ENCODE measurements at regions not wholly inside any gene's neighbourhood (a gene's known extent, or its start where the extent isn't known, plus 50 kb on each side); places are given as distances from the start of the nearest gene placed in this dataset.

DNA sequence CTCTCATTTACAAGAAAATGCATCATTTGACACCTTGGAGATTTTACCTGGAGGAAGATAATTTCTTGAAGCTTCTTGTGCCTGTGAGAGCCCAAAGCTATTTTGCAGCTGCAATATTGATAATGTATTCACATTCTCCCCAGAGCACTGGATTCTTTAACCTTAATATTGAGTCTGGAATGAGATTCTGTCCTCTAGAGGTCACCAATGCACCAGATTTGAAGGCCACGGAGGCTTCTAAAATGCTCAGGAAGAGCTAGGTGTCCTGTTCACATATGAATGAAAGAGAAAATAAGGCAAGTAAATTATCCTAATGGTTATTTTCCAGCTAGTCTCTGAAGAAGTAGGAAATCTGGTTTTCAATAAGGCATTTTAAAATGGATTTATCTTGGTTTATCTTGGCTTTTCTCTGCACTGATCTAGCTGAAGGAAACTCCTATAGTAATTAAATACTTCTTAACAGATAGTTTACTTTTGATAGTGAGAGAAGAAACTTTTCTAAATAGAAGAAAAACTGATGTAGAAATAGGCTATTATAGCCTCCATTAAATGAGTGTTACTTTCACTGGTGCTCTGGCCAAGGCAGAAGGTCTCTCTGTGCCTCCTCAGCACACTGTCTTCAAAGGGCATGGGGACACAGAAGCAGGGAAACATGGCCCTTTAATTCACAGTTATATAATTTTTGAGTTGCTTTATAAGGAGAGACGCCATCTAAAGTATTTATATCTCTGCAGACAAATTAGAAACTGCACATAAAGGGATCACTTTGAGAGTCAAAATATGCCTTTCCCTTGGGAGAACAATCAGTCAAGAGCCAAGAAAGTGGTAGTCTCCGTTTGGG lies 297.0 kb upstream of the ACTBL2 start:
- WGBS (ENCODE audit: insufficient coverage), result 31% methylated on average over 3 of the region's 3 CpGs
- peak; percentile 56 to 69 (median 57) for DNase-seq
- Histone ChIP-seq H3K4me1 (ENCODE audit: control extremely low read depth in 1 of 4, control insufficient read depth in 4 of 4, insufficient read depth in 4 of 4, low read length in 3 of 4) (no peaks in the 10 kb centered on the region), H3K27ac (ENCODE audit: insufficient read depth in 1 of 2, low read depth in 1 of 2, low read length in 2 of 2, poor library complexity in 1 of 2, severe bottlenecking in 2 of 2) (no peak overlapping the region), H3K27me3 (replicated peaks in 2 of 5; ENCODE audit: control insufficient read depth in 4 of 5, insufficient read depth in 5 of 5, low read length in 4 of 5) (peaks cover 0 to 2% (median 0%) of the 10 kb centered on the region in 5 experiments), H3K36me3 (ENCODE audit: control insufficient read depth in 4 of 4, insufficient read depth in 4 of 4, low read length in 3 of 4) (no peaks in the 10 kb centered on the region), H3K9me3 (ENCODE audit: control extremely low read depth in 1 of 5, control insufficient read depth in 4 of 5, insufficient read depth in 2 of 5, low read depth in 1 of 5, low read length in 4 of 5) (no peaks in the 10 kb centered on the region), H3K4me3 (ENCODE audit: control insufficient read depth in 1 of 7, extremely low read depth in 1 of 7, insufficient read depth in 4 of 7, low read depth in 2 of 7, low read length in 6 of 7) (no peak overlapping the region)
- ChIA-PET CTCF (interaction anchor here (0.6 to 9.6 kb wide), 22 partner anchors 9 to 1602 kb away, joined by 3 to 157 read pairs (median 4); partner anchors contain the start of gene PLK2), POLR2A (no interaction called here)

DNA sequence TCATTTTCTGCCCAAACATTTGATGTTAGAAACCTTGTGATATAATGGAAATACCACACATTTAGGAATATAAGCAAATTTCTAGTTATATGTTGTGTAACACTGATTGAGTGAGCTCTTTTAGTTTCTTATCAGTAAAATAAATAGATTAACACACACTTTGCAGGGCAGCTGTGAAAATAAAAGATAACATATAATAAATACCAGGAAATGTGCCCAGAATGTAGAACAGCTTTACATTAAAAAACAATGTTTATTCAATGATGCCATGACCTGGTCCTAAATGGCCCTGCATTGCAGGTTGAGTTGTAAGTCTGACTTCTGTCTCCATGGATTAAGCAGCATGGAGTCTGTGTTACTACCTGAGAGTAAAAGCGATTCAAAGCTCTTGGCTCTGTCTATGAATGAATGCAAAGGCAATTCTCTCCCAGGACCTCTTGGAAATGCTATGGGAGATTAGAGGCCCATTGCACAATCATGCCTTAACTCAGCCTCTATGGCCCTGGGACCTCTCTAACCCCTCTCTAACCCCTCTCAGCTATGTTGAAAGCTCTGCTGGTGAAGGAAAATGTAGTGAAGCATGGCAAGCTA lies 296.0 kb upstream of the ACTBL2 start:
- H3K4me3 ChIP-seq (ENCODE audit: control insufficient read depth in 1 of 7, extremely low read depth in 1 of 7, insufficient read depth in 4 of 7, low read depth in 2 of 7, low read length in 6 of 7), result no peak overlapping the region
- ChIA-PET POLR2A (no interaction called here), CTCF (interaction anchor here (0.6 to 9.6 kb wide), 20 partner anchors 8 to 1077 kb away, joined by 3 to 157 read pairs (median 4); partner anchors contain the start of gene PLK2)
- no peak overlapping the region for H3K27ac ChIP-seq (ENCODE audit: insufficient read depth in 1 of 2, low read depth in 1 of 2, low read length in 2 of 2, poor library complexity in 1 of 2, severe bottlenecking in 2 of 2)
- WGBS (ENCODE audit: insufficient coverage), result 100% methylated on average over 1 of the region's 1 CpG
- H3K9me3 ChIP-seq (ENCODE audit: control extremely low read depth in 1 of 5, control insufficient read depth in 4 of 5, insufficient read depth in 2 of 5, low read depth in 1 of 5, low read length in 4 of 5), result no peaks in the 10 kb centered on the region
- no peak for DNase-seq
- peaks cover 0 to 4% (median 0%) of the 10 kb centered on the region in 5 experiments for H3K27me3 ChIP-seq (replicated peaks in 2 of 5; ENCODE audit: control insufficient read depth in 4 of 5, insufficient read depth in 5 of 5, low read length in 4 of 5)
- H3K36me3 ChIP-seq (ENCODE audit: control insufficient read depth in 4 of 4, insufficient read depth in 4 of 4, low read length in 3 of 4), result no peaks in the 10 kb centered on the region
- H3K4me1 ChIP-seq (ENCODE audit: control extremely low read depth in 1 of 4, control insufficient read depth in 4 of 4, insufficient read depth in 4 of 4, low read length in 3 of 4), result no peaks in the 10 kb centered on the region

GRCh38 chr5:57777174-57777581 lies 294.6 kb upstream of the ACTBL2 start:
- no peaks in the 10 kb centered on the region for H3K36me3 ChIP-seq (ENCODE audit: control insufficient read depth in 4 of 4, insufficient read depth in 4 of 4, low read length in 3 of 4)
- H3K4me1 ChIP-seq (ENCODE audit: control extremely low read depth in 1 of 4, control insufficient read depth in 4 of 4, insufficient read depth in 4 of 4, low read length in 3 of 4), result no peaks in the 10 kb centered on the region
- 100% methylated on average over 1 of the region's 1 CpG for WGBS (ENCODE audit: insufficient coverage)
- POLR2A ChIA-PET, result no interaction called here
- no peaks in the 10 kb centered on the region for H3K9me3 ChIP-seq (ENCODE audit: control extremely low read depth in 1 of 5, control insufficient read depth in 4 of 5, insufficient read depth in 2 of 5, low read depth in 1 of 5, low read length in 4 of 5)
- H3K27me3 ChIP-seq (replicated peaks in 2 of 5; ENCODE audit: control insufficient read depth in 4 of 5, insufficient read depth in 5 of 5, low read length in 4 of 5), result peaks cover 0 to 4% (median 0%) of the 10 kb centered on the region in 5 experiments
- CTCF ChIA-PET, result interaction anchor here (1.1 to 9.6 kb wide), 11 partner anchors 105 to 1072 kb away, joined by 3 to 157 read pairs (median 4); partner anchors contain the start of gene PLK2
- no peak for DNase-seq
- no peak overlapping the region for H3K4me3 ChIP-seq (ENCODE audit: control insufficient read depth in 1 of 7, extremely low read depth in 1 of 7, insufficient read depth in 4 of 7, low read depth in 2 of 7, low read length in 6 of 7)
- H3K27ac ChIP-seq (ENCODE audit: insufficient read depth in 1 of 2, low read depth in 1 of 2, low read length in 2 of 2, poor library complexity in 1 of 2, severe bottlenecking in 2 of 2), result no peak overlapping the region

- Histone ChIP-seq H3K4me3 (ENCODE audit: control insufficient read depth in 1 of 7, extremely low read depth in 1 of 7, insufficient read depth in 4 of 7, low read depth in 2 of 7, low read length in 6 of 7) (no peak overlapping the region), H3K36me3 (ENCODE audit: control insufficient read depth in 4 of 4, insufficient read depth in 4 of 4, low read length in 3 of 4) (no peaks in the 10 kb centered on the region), H3K27me3 (replicated peaks in 2 of 5; ENCODE audit: control insufficient read depth in 4 of 5, insufficient read depth in 5 of 5, low read length in 4 of 5) (peaks cover 0 to 4% (median 0%) of the 10 kb centered on the region in 5 experiments), H3K9me3 (ENCODE audit: control extremely low read depth in 1 of 5, control insufficient read depth in 4 of 5, insufficient read depth in 2 of 5, low read depth in 1 of 5, low read length in 4 of 5) (no peaks in the 10 kb centered on the region), H3K27ac (ENCODE audit: insufficient read depth in 1 of 2, low read depth in 1 of 2, low read length in 2 of 2, poor library complexity in 1 of 2, severe bottlenecking in 2 of 2) (no peak overlapping the region), H3K4me1 (ENCODE audit: control extremely low read depth in 1 of 4, control insufficient read depth in 4 of 4, insufficient read depth in 4 of 4, low read length in 3 of 4) (no peaks in the 10 kb centered on the region)
- no CpG with 5 or more reads among the region's 1 CpG for WGBS (ENCODE audit: insufficient coverage)
- DNase-seq, result no peak
- POLR2A ChIA-PET, result no interaction called here
- CTCF ChIA-PET, result interaction anchor here (0.6 to 9.6 kb wide), 5 partner anchors 111 to 691 kb away, joined by 3 to 157 read pairs (median 8); partner anchors contain the start of gene PLK2
Measured at GRCh38 chr5:57776035-57776434, 293.4 kb upstream of the ACTBL2 start.

GRCh38 chr5:57774439-57774838 lies 291.8 kb upstream of the ACTBL2 start:
- POLR2A ChIA-PET, result no interaction called here
- peaks cover 0 to 2% (median 0%) of the 10 kb centered on the region in 5 experiments for H3K27me3 ChIP-seq (replicated peaks in 2 of 5; ENCODE audit: control insufficient read depth in 4 of 5, insufficient read depth in 5 of 5, low read length in 4 of 5)
- no peak for DNase-seq
- H3K4me3 ChIP-seq (ENCODE audit: control insufficient read depth in 1 of 7, extremely low read depth in 1 of 7, insufficient read depth in 4 of 7, low read depth in 2 of 7, low read length in 6 of 7), result no peak overlapping the region
- no CpG with 5 or more reads among the region's 1 CpG for WGBS (ENCODE audit: insufficient coverage)
- H3K9me3 ChIP-seq (ENCODE audit: control extremely low read depth in 1 of 5, control insufficient read depth in 4 of 5, insufficient read depth in 2 of 5, low read depth in 1 of 5, low read length in 4 of 5), result no peaks in the 10 kb centered on the region
- CTCF ChIA-PET, result interaction anchor here (0.7 to 9.6 kb wide), 2 partner anchors 658 to 687 kb away, joined by 3 to 157 read pairs; partner anchors contain the start of gene PLK2
- H3K27ac ChIP-seq (ENCODE audit: insufficient read depth in 1 of 2, low read depth in 1 of 2, low read length in 2 of 2, poor library complexity in 1 of 2, severe bottlenecking in 2 of 2), result no peak overlapping the region
- H3K36me3 ChIP-seq (ENCODE audit: control insufficient read depth in 4 of 4, insufficient read depth in 4 of 4, low read length in 3 of 4), result no peaks in the 10 kb centered on the region
- H3K4me1 ChIP-seq (ENCODE audit: control extremely low read depth in 1 of 4, control insufficient read depth in 4 of 4, insufficient read depth in 4 of 4, low read length in 3 of 4), result peaks cover 0 to 3% (median 0%) of the 10 kb centered on the region in 4 experiments

DNA sequence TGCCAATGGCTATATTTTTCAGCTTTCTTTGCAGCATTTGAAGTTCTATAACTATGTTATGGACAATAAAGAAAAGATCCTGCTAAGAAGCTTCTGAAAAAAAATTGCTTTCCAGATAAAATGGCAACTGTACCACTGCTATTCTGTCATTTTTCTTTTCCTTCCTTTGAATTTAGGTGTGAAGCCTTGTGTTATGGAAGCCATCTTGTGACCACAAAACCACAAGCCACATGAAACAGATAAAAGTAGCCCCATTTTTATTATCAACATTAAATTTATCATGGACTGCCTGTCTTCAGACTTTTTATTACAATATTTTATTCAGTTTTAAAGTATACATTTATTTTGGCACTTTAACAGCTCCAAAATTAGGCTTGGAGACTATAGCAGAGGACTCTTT lies 289.9 kb upstream of the ACTBL2 start:
- no peaks in the 10 kb centered on the region for H3K9me3 ChIP-seq (ENCODE audit: control extremely low read depth in 1 of 5, control insufficient read depth in 4 of 5, insufficient read depth in 2 of 5, low read depth in 1 of 5, low read length in 4 of 5)
- H3K27me3 ChIP-seq (replicated peaks in 2 of 5; ENCODE audit: control insufficient read depth in 4 of 5, insufficient read depth in 5 of 5, low read length in 4 of 5), result peaks cover 0 to 2% (median 0%) of the 10 kb centered on the region in 5 experiments
- CTCF ChIA-PET, result interaction anchor here (0.9 to 9.6 kb wide), 3 partner anchors 11 to 705 kb away, joined by 3 to 157 read pairs (median 3); partner anchors contain the start of gene PLK2
- H3K36me3 ChIP-seq (ENCODE audit: control insufficient read depth in 4 of 4, insufficient read depth in 4 of 4, low read length in 3 of 4), result no peaks in the 10 kb centered on the region
- H3K27ac ChIP-seq (ENCODE audit: insufficient read depth in 1 of 2, low read depth in 1 of 2, low read length in 2 of 2, poor library complexity in 1 of 2, severe bottlenecking in 2 of 2), result no peak overlapping the region
- no peak overlapping the region for H3K4me3 ChIP-seq (ENCODE audit: control insufficient read depth in 1 of 7, extremely low read depth in 1 of 7, insufficient read depth in 4 of 7, low read depth in 2 of 7, low read length in 6 of 7)
- H3K4me1 ChIP-seq (ENCODE audit: control extremely low read depth in 1 of 4, control insufficient read depth in 4 of 4, insufficient read depth in 4 of 4, low read length in 3 of 4), result peaks cover 0 to 3% (median 0%) of the 10 kb centered on the region in 4 experiments
- POLR2A ChIA-PET, result no interaction called here
- peak; percentile 29 to 71 (median 65) for DNase-seq

Measured in common myeloid progenitor, CD34-positive (primary cell).